GM12878 (cell line): ENCODE measurements at regions not wholly inside any gene's neighbourhood (a gene's known extent, or its start where the extent isn't known, plus 50 kb on each side); places are given as distances from the start of the nearest gene placed in this dataset.

Experiments
- ATAC-seq: fragments of 200-7000 bp; cut with Tn5 transposase; 3 replicates; pipeline ENCODE4 v1.9.1; 2020; ENCODE audit warnings: mild to moderate bottlenecking, moderate library complexity
- BruUV-seq: library from RNA; stranded (reverse); fragments of 400-500 nt; replicated peaks from 2 replicates; lab custom pipeline; 2021; lab: Mats Ljungman, UMichigan
- CTCF ChIA-PET: fragments of 300-600 bp; sonication (Branson Sonifier 250); formaldehyde crosslinking; extraction: SDS; loops from one replicate; lab custom pipeline; 2021; ENCODE audit warnings: inconsistent platforms; lab: Yijun Ruan, JAX
- POLR2A ChIA-PET: fragments of 350-600 bp; formaldehyde crosslinking; extraction: SDS; loops from one replicate; lab custom pipeline; 2021; ENCODE audit warnings: inconsistent platforms; lab: Charles Lee
- RAD21 ChIA-PET: fragments of 300-600 bp; sonication (Branson Sonifier 250); formaldehyde crosslinking; loops from one replicate; lab custom pipeline; 2023; ENCODE audit warnings: antibody characterized with exemption; ENCODE audit not compliant: unreplicated experiment; lab: Charles Lee
- SMC1A ChIA-PET: fragments of 300-600 bp; sonication (Branson Sonifier 250); formaldehyde crosslinking; loops from one replicate; lab custom pipeline; 2023; ENCODE audit not compliant: unreplicated experiment, uncharacterized antibody; lab: Charles Lee
- DNase-seq: peaks from one replicate; pipeline ENCODE4 v3.0.0-alpha.2; 2011; ENCODE audit warnings: low read depth, low spot score
- FAIRE-seq: peaks from 3 replicates; lab custom pipeline; 2011; peaks lifted over from hg19 to GRCh38; lab: Jason Lieb, UNC
- H2AFZ ChIP-seq: 2 replicates; pipeline ENCODE4 v1.6.0; 2011; ENCODE audit warnings: low read depth, low read length, control low read depth; ENCODE audit not compliant: control insufficient read depth
- H3K27ac ChIP-seq: 2 replicates; pipeline ENCODE4 v1.5.1; 2011; ENCODE audit warnings: control low read depth; ENCODE audit not compliant: control insufficient read depth, insufficient read depth
- H3K27me3 ChIP-seq, 2 experiments: replicated peaks in 1 of 2; 2 replicates each; pipeline versions ENCODE4 v1.6.0 to v1.6.1; 2011; ENCODE audit warnings: low read length in 1 of 2; ENCODE audit not compliant: control insufficient read depth in 2 of 2, insufficient read depth in 2 of 2
- H3K36me3 ChIP-seq, 2 experiments: 2 replicates each; pipeline ENCODE4 v1.5.1; 2011; ENCODE audit warnings: low read length in 1 of 2; ENCODE audit not compliant: control insufficient read depth in 2 of 2, insufficient read depth in 2 of 2
- H3K4me1 ChIP-seq: 2 replicates; pipeline ENCODE4 v1.6.1; 2011; ENCODE audit warnings: mild to moderate bottlenecking, low read length, moderate library complexity, mixed read lengths; ENCODE audit not compliant: control insufficient read depth, insufficient read depth
- H3K4me2 ChIP-seq: 2 replicates; pipeline ENCODE4 v1.6.0; 2011; ENCODE audit warnings: control low read depth; ENCODE audit not compliant: control insufficient read depth, insufficient read depth
- H3K4me3 ChIP-seq: fragments of 200-600 bp; sonication (generic); 2 replicates; pipeline ENCODE4 v1.5.1; 2016
- H3K79me2 ChIP-seq: 2 replicates; pipeline ENCODE4 v1.6.0; 2011; ENCODE audit warnings: low read length; ENCODE audit not compliant: control insufficient read depth, insufficient read depth
- H3K9ac ChIP-seq: 2 replicates; pipeline ENCODE4 v1.8.0; 2011; ENCODE audit warnings: low read length, control low read depth, mixed read lengths; ENCODE audit not compliant: control insufficient read depth, insufficient read depth
- H3K9me3 ChIP-seq: replicated peaks from 3 replicates; pipeline ENCODE4 v1.5.1; 2011; ENCODE audit warnings: mild to moderate bottlenecking, low read length; ENCODE audit not compliant: control insufficient read depth, insufficient read depth
- H4K20me1 ChIP-seq: 2 replicates; pipeline ENCODE4 v1.6.0; 2011; ENCODE audit not compliant: control insufficient read depth, insufficient read depth
- ATF2 ChIP-seq: IDR thresholded peaks from 2 replicates; pipeline ENCODE4 v1.6.1; 2012; ENCODE audit warnings: low read length, inconsistent platforms
- CBFB ChIP-seq: IDR thresholded peaks from 2 replicates; pipeline ENCODE4 v1.6.1; 2016; ENCODE audit warnings: antibody characterized with exemption, low read depth
- E4F1 ChIP-seq: fragments of 450-650 bp; IDR thresholded peaks from 2 replicates; pipeline ENCODE4 v1.6.1; 2018; ENCODE audit warnings: borderline replicate concordance, mild to moderate bottlenecking; ENCODE audit not compliant: partially characterized antibody
- ELK1 ChIP-seq: IDR thresholded peaks from 2 replicates; pipeline ENCODE4 v1.6.1; 2012; ENCODE audit warnings: low read depth, low read length, improper control_type of control experiment
- EZH2 ChIP-seq: IDR thresholded peaks from 2 replicates; pipeline ENCODE4 v1.6.1; 2012; ENCODE audit warnings: low read depth, mild to moderate bottlenecking, control low read depth, inconsistent platforms, low read length, borderline replicate concordance; ENCODE audit not compliant: control insufficient read depth
- GABPA ChIP-seq: IDR thresholded peaks from 2 replicates; pipeline ENCODE4 v1.6.1; 2014; ENCODE audit warnings: antibody characterized with exemption, low read depth, mild to moderate bottlenecking, inconsistent platforms
- NFIC ChIP-seq: IDR thresholded peaks from 2 replicates; pipeline ENCODE4 v1.6.1; 2012; ENCODE audit warnings: low read depth, mild to moderate bottlenecking, inconsistent platforms, low read length, moderate library complexity
- PAX8 ChIP-seq: fragments of 450-650 bp; IDR thresholded peaks from 2 replicates; pipeline ENCODE4 v1.6.1; 2017; ENCODE audit warnings: mild to moderate bottlenecking, moderate library complexity
- SMAD5 ChIP-seq: IDR thresholded peaks from 2 replicates; pipeline ENCODE4 v1.6.1; 2016; ENCODE audit warnings: antibody characterized with exemption, low read depth
- SPI1 ChIP-seq: IDR thresholded peaks from 2 replicates; pipeline ENCODE4 v1.6.1; 2011; ENCODE audit warnings: low read depth, mild to moderate bottlenecking, low read length, moderate library complexity, borderline replicate concordance; ENCODE audit not compliant: insufficient read depth
- USF2 ChIP-seq: IDR thresholded peaks from 2 replicates; pipeline ENCODE4 v1.6.1; 2011; ENCODE audit warnings: low read depth, low read length, improper control_type of control experiment, borderline replicate concordance
- YBX1 ChIP-seq: fragments of 450-650 bp; IDR thresholded peaks from 2 replicates; pipeline ENCODE4 v1.6.1; 2016; ENCODE audit warnings: antibody characterized with exemption
- ZBTB40 ChIP-seq: fragments of 450-650 bp; IDR thresholded peaks from 2 replicates; pipeline ENCODE4 v1.6.1; 2016; ENCODE audit warnings: mild to moderate bottlenecking, moderate library complexity, borderline replicate concordance
- ZNF274 ChIP-seq: IDR thresholded peaks from one replicate; pipeline ENCODE4 v1.8.0; 2011; ENCODE audit not compliant: insufficient read length, insufficient read depth
- WGBS: methylation state at CpG from one replicate; pipeline ENCODE4 v1.1.6; 2016; ENCODE audit warnings: low lambda C conversion rate; ENCODE audit not compliant: insufficient replicate concordance, insufficient coverage; ENCODE audit errors: missing lambda C conversion rate; 5-methylcytosine and 5-hydroxymethylcytosine counted together
- in situ Hi-C: fragments of 300-500 bp; cut with MboI; formaldehyde crosslinking; loops from 9 replicates; pipeline ENCODE4 v1.14.3; 2018; ENCODE audit warnings: mixed read lengths
- intact Hi-C: fragments of 100-400 bp; cut with micrococcal nuclease; formaldehyde crosslinking; loops from one replicate; pipeline ENCODE4 v1.14.2; 2022; ENCODE audit not compliant: unreplicated experiment

- peaks cover 4% of the 10 kb centered on the region; the same call in 1 of the 2 replicates for H3K4me1 ChIP-seq
- RAD21 ChIA-PET = no interaction called here
- in situ Hi-C loops = no loop called here
- H3K9me3 ChIP-seq = no peaks in the 10 kb centered on the region
- H3K4me2 ChIP-seq = no peak overlapping the region
- no peaks in the 10 kb centered on the region for H4K20me1 ChIP-seq
- CTCF ChIA-PET = interaction anchor here (0.6 kb wide), 1 partner anchor 144 kb away, joined by 3 read pairs; no protein-coding TSS in a partner anchor
- POLR2A ChIA-PET = no interaction called here
- ATAC-seq (no peak), FAIRE-seq (no peak), DNase-seq (no peak)
- H3K27me3 ChIP-seq = no peaks in the 10 kb centered on the region
- H3K4me3 ChIP-seq = no peak overlapping the region
- intact Hi-C loops = no loop called here
- H3K36me3 ChIP-seq = no peaks in the 10 kb centered on the region
- no peaks in the 10 kb centered on the region for H3K79me2 ChIP-seq
- SMC1A ChIA-PET = interaction anchor here (0.6 to 1.1 kb wide), 3 partner anchors 258 to 1744 kb away, joined by 3 to 5 read pairs (median 3); no protein-coding TSS in a partner anchor
- no peak overlapping the region for H3K9ac ChIP-seq
- BruUV-seq = no TSS peak
- 22% methylated on average over 2 of the region's 2 CpGs for WGBS
- H2AFZ ChIP-seq = no peak overlapping the region
- no peak overlapping the region for H3K27ac ChIP-seq
- TF ChIP-seq GABPA (no peak), SPI1 (no peak), E4F1 (no peak), USF2 (no peak), CBFB (no peak), ZNF274 (no peak), PAX8 (no peak), NFIC (no peak), EZH2 (no peak), SMAD5 (no peak), ATF2 (no peak), ZBTB40 (no peak), ELK1 (no peak), YBX1 (no peak)
Observed at GRCh38 chr17:69864462-69864861, 210.6 kb upstream of the KCNJ16 start.
